ENCODE measurements at regions not wholly inside any gene's neighbourhood (a gene's known extent, or its start where the extent isn't known, plus 50 kb on each side); places are given as distances from the start of the nearest gene placed in this dataset.

GRCh38 chr10:78863906-78864239, 204.9 kb upstream of the ZMIZ1 start:
- CTCF ChIA-PET, result no interaction called here
- no TSS peak for BruUV-seq (replicated peaks)

GRCh38 chr10:78864761-78865537, 203.8 kb upstream of the ZMIZ1 start:
- H3K27me3 ChIP-seq (ENCODE audit: insufficient read depth, low read depth), result no peaks in the 10 kb centered on the region
- H3K4me3 ChIP-seq, result no peak overlapping the region
- H3F3A ChIP-seq (ENCODE audit: insufficient read depth, low read depth), result no peaks in the 10 kb centered on the region
- H3K36me3 ChIP-seq (ENCODE audit: low read depth), result no peaks in the 10 kb centered on the region
- no peak overlapping the region for H3K27ac ChIP-seq
- H3K9me3 ChIP-seq (ENCODE audit: insufficient read depth, low read depth), result no peaks in the 10 kb centered on the region
- ChIA-PET POLR2A (ENCODE audit: unreplicated experiment) (interaction anchor here (0.5 kb wide), 1 partner anchor 103 kb away, joined by 9 read pairs; no protein-coding TSS in a partner anchor), CTCF (interaction anchor here (0.7 kb wide), 1 partner anchor 8 kb away, joined by 3 read pairs; no protein-coding TSS in a partner anchor)
- H3K4me2 ChIP-seq, result no peak overlapping the region
- H3K79me2 ChIP-seq (ENCODE audit: low read depth), result no peaks in the 10 kb centered on the region
- intact Hi-C loops (cut with micrococcal nuclease; ENCODE audit: unreplicated experiment), result loop anchor here (10.0 kb wide), 1 partner anchor 200 kb away; the partner anchor contains the start of gene ZMIZ1
- BruUV-seq (replicated peaks), result no TSS peak
- no peak overlapping the region for H2AFZ ChIP-seq
- no peaks in the 10 kb centered on the region for H3K9me2 ChIP-seq (ENCODE audit: insufficient read depth)
- TF ChIP-seq CTCF (conservative IDR thresholded peaks at IDR 0.05) (no peak), EZH2 (IDR thresholded peaks at IDR 0.05; ENCODE audit: low read depth) (no peak)
- H4K20me1 ChIP-seq (ENCODE audit: insufficient read depth), result no peaks in the 10 kb centered on the region
- no peak for DNase-seq
- H3K4me1 ChIP-seq (replicated peaks; ENCODE audit: insufficient read depth), result peaks cover 11% of the 10 kb centered on the region

More at GRCh38 chr10:78863906-78864239, 204.9 kb upstream of the ZMIZ1 start:
- Histone ChIP-seq H3K4me1 (replicated peaks; ENCODE audit: insufficient read depth) (peaks cover 11% of the 10 kb centered on the region), H2AFZ (no peak overlapping the region), H3K9me3 (ENCODE audit: insufficient read depth, low read depth) (no peaks in the 10 kb centered on the region), H3K27ac (no peak overlapping the region), H3K9me2 (ENCODE audit: insufficient read depth) (no peaks in the 10 kb centered on the region), H3K27me3 (ENCODE audit: insufficient read depth, low read depth) (no peaks in the 10 kb centered on the region), H3K79me2 (ENCODE audit: low read depth) (no peaks in the 10 kb centered on the region), H3K4me2 (no peak overlapping the region), H4K20me1 (ENCODE audit: insufficient read depth) (no peaks in the 10 kb centered on the region), H3F3A (ENCODE audit: insufficient read depth, low read depth) (no peaks in the 10 kb centered on the region), H3K36me3 (ENCODE audit: low read depth) (no peaks in the 10 kb centered on the region), H3K4me3 (no peak overlapping the region)
- intact Hi-C loops (cut with micrococcal nuclease; ENCODE audit: unreplicated experiment), result loop anchor here (10.0 kb wide), 1 partner anchor 201 kb away; the partner anchor contains the start of gene ZMIZ1
- TF ChIP-seq EZH2 (IDR thresholded peaks at IDR 0.05; ENCODE audit: low read depth) (no peak), CTCF (conservative IDR thresholded peaks at IDR 0.05) (no peak)
- POLR2A ChIA-PET (ENCODE audit: unreplicated experiment), result no interaction called here
- no peak for DNase-seq

GRCh38 chr10:78865538-78865875, 203.3 kb upstream of the ZMIZ1 start:
- POLR2A ChIA-PET (ENCODE audit: unreplicated experiment), result no interaction called here

More at GRCh38 chr10:78865538-78865875, 203.3 kb upstream of the ZMIZ1 start:
- Histone ChIP-seq H3K4me2 (no peak overlapping the region), H3K4me1 (replicated peaks; ENCODE audit: insufficient read depth) (peaks cover 11% of the 10 kb centered on the region), H3K27me3 (ENCODE audit: insufficient read depth, low read depth) (no peaks in the 10 kb centered on the region), H4K20me1 (ENCODE audit: insufficient read depth) (no peaks in the 10 kb centered on the region), H3K27ac (no peak overlapping the region), H3K36me3 (ENCODE audit: low read depth) (no peaks in the 10 kb centered on the region), H3F3A (ENCODE audit: insufficient read depth, low read depth) (no peaks in the 10 kb centered on the region), H3K9me2 (ENCODE audit: insufficient read depth) (no peaks in the 10 kb centered on the region), H3K4me3 (no peak overlapping the region), H2AFZ (no peak overlapping the region), H3K9me3 (ENCODE audit: insufficient read depth, low read depth) (no peaks in the 10 kb centered on the region), H3K79me2 (ENCODE audit: low read depth) (no peaks in the 10 kb centered on the region)
- CTCF ChIA-PET, result no interaction called here
- intact Hi-C loops (cut with micrococcal nuclease; ENCODE audit: unreplicated experiment), result loop anchor here (10.0 kb wide), 1 partner anchor 199 kb away; the partner anchor contains the start of gene ZMIZ1
- BruUV-seq (replicated peaks), result no TSS peak
- DNase-seq, result no peak
- no peak for TF ChIP-seq CTCF (conservative IDR thresholded peaks at IDR 0.05)
- no peak for TF ChIP-seq EZH2 (IDR thresholded peaks at IDR 0.05; ENCODE audit: low read depth)

All from PC-9 (cell line).